DND-41 (cell line): ENCODE measurements at regions not wholly inside any gene's neighbourhood (a gene's known extent, or its start where the extent isn't known, plus 50 kb on each side); places are given as distances from the start of the nearest gene placed in this dataset.

Experiments used
- EZH2 ChIP-seq: IDR thresholded peaks from 3 replicates; pipeline ENCODE4 v1.6.1; 2012; ENCODE audit warnings: borderline replicate concordance, low read depth, mild to moderate bottlenecking, moderate library complexity, low read length, inconsistent platforms; ENCODE audit not compliant: severe bottlenecking
- TF ChIP-seq, protein P1 (sequence below): IDR thresholded peaks from 2 replicates; pipeline ENCODE4 v1.5.1; 2012; ENCODE audit warnings: borderline replicate concordance, low read length, moderate library complexity, mild to moderate bottlenecking; ENCODE audit not compliant: poor library complexity, severe bottlenecking; ENCODE audit errors: extremely low read depth

DNA sequence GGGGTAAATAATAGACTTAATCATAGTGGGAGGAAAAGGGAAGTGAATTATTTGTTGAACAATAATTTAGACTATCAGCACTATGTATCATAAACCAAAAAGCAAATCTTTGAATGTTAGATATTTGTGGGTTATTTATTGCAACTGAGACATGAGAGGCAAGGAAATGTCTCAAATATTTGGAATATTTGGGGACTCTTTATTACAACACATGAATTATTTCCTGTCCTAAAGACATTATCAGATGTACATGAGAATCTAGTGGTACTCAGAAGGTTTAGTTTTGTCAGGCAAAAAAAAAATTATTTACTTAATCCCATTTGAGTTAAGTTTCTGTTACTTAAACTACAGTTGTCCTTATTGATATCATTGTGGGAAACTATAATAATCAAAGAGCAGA lies 91.1 kb downstream of the TLR4 start:
- TF ChIP-seq, protein P1, sequence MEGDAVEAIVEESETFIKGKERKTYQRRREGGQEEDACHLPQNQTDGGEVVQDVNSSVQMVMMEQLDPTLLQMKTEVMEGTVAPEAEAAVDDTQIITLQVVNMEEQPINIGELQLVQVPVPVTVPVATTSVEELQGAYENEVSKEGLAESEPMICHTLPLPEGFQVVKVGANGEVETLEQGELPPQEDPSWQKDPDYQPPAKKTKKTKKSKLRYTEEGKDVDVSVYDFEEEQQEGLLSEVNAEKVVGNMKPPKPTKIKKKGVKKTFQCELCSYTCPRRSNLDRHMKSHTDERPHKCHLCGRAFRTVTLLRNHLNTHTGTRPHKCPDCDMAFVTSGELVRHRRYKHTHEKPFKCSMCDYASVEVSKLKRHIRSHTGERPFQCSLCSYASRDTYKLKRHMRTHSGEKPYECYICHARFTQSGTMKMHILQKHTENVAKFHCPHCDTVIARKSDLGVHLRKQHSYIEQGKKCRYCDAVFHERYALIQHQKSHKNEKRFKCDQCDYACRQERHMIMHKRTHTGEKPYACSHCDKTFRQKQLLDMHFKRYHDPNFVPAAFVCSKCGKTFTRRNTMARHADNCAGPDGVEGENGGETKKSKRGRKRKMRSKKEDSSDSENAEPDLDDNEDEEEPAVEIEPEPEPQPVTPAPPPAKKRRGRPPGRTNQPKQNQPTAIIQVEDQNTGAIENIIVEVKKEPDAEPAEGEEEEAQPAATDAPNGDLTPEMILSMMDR: no peak
- no peak for TF ChIP-seq EZH2
